Panc1 (cell line): ENCODE measurements at regions not wholly inside any gene's neighbourhood (a gene's known extent, or its start where the extent isn't known, plus 50 kb on each side); places are given as distances from the start of the nearest gene placed in this dataset.

Source experiments
- CTCF ChIP-seq: fragments of 450-650 bp; IDR thresholded peaks from 2 replicates; pipeline ENCODE4 v1.5.1; 2017; ENCODE audit warnings: mild to moderate bottlenecking
- POLR2AphosphoS5 ChIP-seq: IDR thresholded peaks from 2 replicates; pipeline ENCODE4 v1.6.1; 2012; ENCODE audit warnings: mild to moderate bottlenecking, low read depth, low read length, moderate library complexity
- REST ChIP-seq, 2 experiments: IDR thresholded peaks; 2 replicates each; pipeline ENCODE4 v1.6.1; 2011 to 2012; ENCODE audit warnings: low read depth in 2 of 2, control low read depth in 1 of 2, low read length in 1 of 2, mild to moderate bottlenecking in 1 of 2, moderate library complexity in 1 of 2; ENCODE audit not compliant: insufficient read depth in 1 of 2
- SIN3A ChIP-seq: IDR thresholded peaks from 2 replicates; pipeline ENCODE4 v1.6.1; 2012; ENCODE audit warnings: low read depth, mild to moderate bottlenecking, low read length, moderate library complexity, borderline replicate concordance; ENCODE audit not compliant: insufficient read depth

GRCh38 chrX:114334473-114334982 lies 249.4 kb upstream of the HTR2C start:
- TF ChIP-seq CTCF (no peak), POLR2AphosphoS5 (no peak), REST (IDR thresholded peaks at IDR 0.05; ENCODE audit: insufficient read depth in 1 of 2, low read depth in 2 of 2, low read length in 1 of 2) (no peak), SIN3A (no peak)
